K562 (cell line): ENCODE measurements at regions not wholly inside any gene's neighbourhood (a gene's known extent, or its start where the extent isn't known, plus 50 kb on each side); places are given as distances from the start of the nearest gene placed in this dataset.
A peak's percentile ranks its signal among the peaks of the same experiment; 100 is the strongest.

Source experiments
- ATAC-seq: fragments of 200-7000 bp; cut with Tn5 transposase; 3 replicates; pipeline ENCODE4 v1.9.1; 2020; ENCODE audit warnings: moderate library complexity
- BruUV-seq: library from RNA; stranded (reverse); fragments of 400-500 nt; replicated peaks from 2 replicates; lab custom pipeline; 2021; lab: Mats Ljungman, UMichigan
- CTCF ChIA-PET: fragments of 300-600 bp; formaldehyde crosslinking; extraction: SDS; loops from one replicate; lab custom pipeline; 2021; ENCODE audit warnings: low intra/inter-chr PET ratio; lab: Yijun Ruan, JAX
- POLR2A ChIA-PET: fragments of 300-600, 350-650 bp; sonication (Branson Sonifier 250); formaldehyde crosslinking; extraction: SDS; loops from one replicate; lab custom pipeline; 2021; ENCODE audit warnings: antibody characterized with exemption, inconsistent platforms; lab: Yijun Ruan, JAX
- DNase-seq, 4 experiments: peaks; one replicate each; pipeline versions ENCODE4 v3.0.0 to v3.0.0-alpha.2; 2011 to 2018; ENCODE audit warnings: low spot score in 3 of 4, mixed read lengths in 3 of 4; ENCODE audit errors: extremely low read depth in 1 of 4
- FAIRE-seq: peaks from 2 replicates; lab custom pipeline; 2011; peaks lifted over from hg19 to GRCh38; lab: Jason Lieb, UNC
- H2AFZ ChIP-seq: 2 replicates; pipeline ENCODE4 v1.6.0; 2011; ENCODE audit warnings: low read depth, low read length, control low read depth, inconsistent platforms
- H3K27ac ChIP-seq: fragments of 200-600 bp; 3 replicates; pipeline ENCODE4 v1.8.0; 2011; ENCODE audit warnings: low read depth, mild to moderate bottlenecking, control low read depth, inconsistent platforms, low read length, moderate library complexity, mixed read lengths; ENCODE audit errors: extremely low read depth
- H3K27me3 ChIP-seq, 2 experiments: fragments of 300-600 bp in 1 of 2; 2 replicates in 1 of 2; 3 replicates in 1 of 2; pipeline versions ENCODE4 v1.6.0 to v1.8.0; 2011; ENCODE audit warnings: inconsistent platforms in 2 of 2, low read length in 2 of 2, mild to moderate bottlenecking in 1 of 2, mixed read lengths in 1 of 2, moderate library complexity in 1 of 2; ENCODE audit not compliant: control insufficient read depth in 2 of 2, insufficient read depth in 2 of 2
- H3K36me3 ChIP-seq: fragments of 300-600 bp; 3 replicates; pipeline ENCODE4 v1.8.0; 2011; ENCODE audit warnings: mild to moderate bottlenecking, low read length, inconsistent platforms; ENCODE audit not compliant: control insufficient read depth, insufficient read depth
- H3K4me1 ChIP-seq, 2 experiments: fragments of 200-600 bp in 1 of 2; replicated peaks in 1 of 2; 2 replicates in 1 of 2; 3 replicates in 1 of 2; pipeline versions ENCODE4 v1.5.1 to v1.8.0; 2011; ENCODE audit warnings: inconsistent platforms in 2 of 2, low read length in 2 of 2, mild to moderate bottlenecking in 1 of 2, mixed read lengths in 1 of 2, moderate library complexity in 1 of 2; ENCODE audit not compliant: control insufficient read depth in 2 of 2, insufficient read depth in 2 of 2
- H3K4me2 ChIP-seq: 2 replicates; pipeline ENCODE4 v1.6.1; 2011; ENCODE audit warnings: low read length, control low read depth, inconsistent platforms, mixed read lengths; ENCODE audit not compliant: insufficient read depth
- H3K4me3 ChIP-seq: fragments of 200-600 bp; sonication (generic), shearing (Covaris generic); 2 replicates; pipeline ENCODE4 v1.5.1; 2016; ENCODE audit warnings: control low read depth, inconsistent platforms
- H3K79me2 ChIP-seq: fragments of 200-600 bp; 3 replicates; pipeline ENCODE4 v1.8.0; 2011; ENCODE audit warnings: low read length, inconsistent platforms; ENCODE audit not compliant: control insufficient read depth, insufficient read depth
- H3K9ac ChIP-seq, 2 experiments: 2 replicates each; pipeline versions ENCODE4 v1.6.0 to v1.6.1; 2011; ENCODE audit warnings: low read depth in 2 of 2, low read length in 2 of 2, control low read depth in 1 of 2, inconsistent platforms in 1 of 2, mild to moderate bottlenecking in 1 of 2, mixed read lengths in 1 of 2; ENCODE audit not compliant: insufficient read depth in 1 of 2
- H3K9me1 ChIP-seq: one replicate; pipeline ENCODE4 v1.6.0; 2011; ENCODE audit warnings: inconsistent platforms, mild to moderate bottlenecking, low read length, moderate library complexity; ENCODE audit not compliant: control insufficient read depth, insufficient read depth
- H3K9me3 ChIP-seq: replicated peaks from 2 replicates; pipeline ENCODE4 v1.5.1; 2011; ENCODE audit warnings: low read depth, low read length, inconsistent platforms; ENCODE audit not compliant: control insufficient read depth, insufficient read depth
- H4K20me1 ChIP-seq: replicated peaks from 2 replicates; pipeline ENCODE4 v1.6.1; 2011; ENCODE audit warnings: low read length, inconsistent platforms, mixed read lengths; ENCODE audit not compliant: control insufficient read depth, insufficient read depth
- BDP1 ChIP-seq: IDR thresholded peaks from 3 replicates; pipeline ENCODE4 v1.6.1; 2011; ENCODE audit not compliant: insufficient read length, insufficient read depth
- CHD2 ChIP-seq: IDR thresholded peaks from 2 replicates; pipeline ENCODE4 v1.6.1; 2011; ENCODE audit warnings: low read depth, low read length
- FOXP4 ChIP-seq: sonication (generic); formaldehyde crosslinking; IDR thresholded peaks from 2 replicates; pipeline ENCODE4 v1.8.0; 2022; ENCODE audit warnings: mild to moderate bottlenecking, missing genetic modification reagents, borderline replicate concordance
- HCFC1 ChIP-seq: IDR thresholded peaks from 2 replicates; pipeline ENCODE4 v1.6.1; 2012; ENCODE audit warnings: low read depth, low read length, improper control_type of control experiment
- MAFF ChIP-seq: IDR thresholded peaks from 2 replicates; pipeline ENCODE4 v1.6.1; 2012; ENCODE audit warnings: low read length, improper control_type of control experiment
- MAFG ChIP-seq: fragments of 450-650 bp; conservative IDR thresholded peaks from 2 replicates; pipeline ENCODE4 v1.6.1; 2016; ENCODE audit warnings: missing genetic modification characterization, missing compliant biosample characterization
- MAFK ChIP-seq: IDR thresholded peaks from 2 replicates; pipeline ENCODE4 v1.6.1; 2011; ENCODE audit warnings: low read length, improper control_type of control experiment
- MITF ChIP-seq: IDR thresholded peaks from 2 replicates; pipeline ENCODE4 v1.6.1; 2014; ENCODE audit warnings: antibody characterized with exemption
- NELFE ChIP-seq: IDR thresholded peaks from 2 replicates; pipeline ENCODE4 v1.6.1; 2011; ENCODE audit warnings: mild to moderate bottlenecking; ENCODE audit not compliant: insufficient read depth, insufficient read length
- ZNF146 ChIP-seq: IDR thresholded peaks from one replicate; pipeline ENCODE4 v1.6.1; 2018; ENCODE audit warnings: missing compliant biosample characterization; ENCODE audit not compliant: unreplicated experiment
- ZNF316 ChIP-seq: fragments of 450-650 bp; IDR thresholded peaks from 2 replicates; pipeline ENCODE4 v1.6.1; 2016
- ZNF639 ChIP-seq, 2 experiments: fragments of 200-800 bp in 1 of 2; sonication (Bioruptor generic) in 1 of 2; sonication (generic) in 1 of 2; formaldehyde crosslinking in 1 of 2; IDR thresholded peaks in 1 of 2; conservative IDR thresholded peaks in 1 of 2; 2 replicates each; pipeline versions ENCODE4 v1.5.0 to v1.6.1; 2016 to 2020; ENCODE audit warnings: missing compliant biosample characterization in 1 of 2, missing genetic modification characterization in 1 of 2, missing genetic modification reagents in 1 of 2
- ZNF717 ChIP-seq: fragments of 250-450 bp; sonication (Bioruptor Pico); IDR thresholded peaks from 2 replicates; pipeline ENCODE4 v1.5.0; 2021
- ZNF830 ChIP-seq: fragments of 250-450 bp; sonication (Bioruptor Pico); IDR thresholded peaks from 2 replicates; pipeline ENCODE4 v1.5.0; 2021; ENCODE audit warnings: mild to moderate bottlenecking
- WGBS: fragments of 100-300 bp; shearing (Covaris generic); methylation state at CpG from one replicate; pipeline ENCODE4 v1.1.6; 2016; ENCODE audit warnings: low coverage, mixed read lengths; ENCODE audit not compliant: insufficient coverage; ENCODE audit errors: missing lambda C conversion rate; 5-methylcytosine and 5-hydroxymethylcytosine counted together
- in situ Hi-C: fragments of 300-500 bp; cut with MboI; formaldehyde crosslinking; loops from 4 replicates; pipeline ENCODE4 v1.15.0; 2018; ENCODE audit warnings: inconsistent platforms, mixed read lengths
- intact Hi-C: fragments of 100-400 bp; cut with micrococcal nuclease; formaldehyde crosslinking; loops from 2 replicates; pipeline ENCODE4 v1.14.2; 2022

GRCh38 chr18:27423581-27423980 is 238.5 kb upstream of the CHST9 start:
- peak; percentile 71 for TF ChIP-seq MAFF
- TF ChIP-seq ZNF316: peak; percentile 72
- TF ChIP-seq MAFG (tag): peak; percentile 48
- peak; percentile 61 for TF ChIP-seq MAFK
- no peak for TF ChIP-seq BDP1
- TF ChIP-seq, all 486 proteins: peak for 4
- Histone ChIP-seq H3K79me2 (no peaks in the 10 kb centered on the region), H3K9me3 (0 out of 2 replicates have a peak, but pooled peaks cover 5% of the 10 kb centered on the region), H3K4me3 (no peak overlapping the region), H3K27me3 (no peaks in the 10 kb centered on the region), H3K9me1 (no peaks in the 10 kb centered on the region), H3K9ac (no peak overlapping the region), H3K4me2 (no peak overlapping the region), H4K20me1 (no peaks in the 10 kb centered on the region), H3K4me1 (no peaks in the 10 kb centered on the region), H2AFZ (no peak overlapping the region), H3K36me3 (no peaks in the 10 kb centered on the region), H3K27ac (no peak overlapping the region)
- WGBS: 0% methylated on average over 3 of the region's 3 CpGs
- ATAC-seq (no peak), FAIRE-seq (no peak), DNase-seq (no peak)
- in situ Hi-C loops (no loop called here), intact Hi-C loops (no loop called here)
- BruUV-seq: no TSS peak
- ChIA-PET POLR2A (no interaction called here), CTCF (no interaction called here)

- no peak overlapping the region for H2AFZ ChIP-seq
- no peaks in the 10 kb centered on the region for H4K20me1 ChIP-seq
- no peaks in the 10 kb centered on the region for H3K27me3 ChIP-seq
- in situ Hi-C loops: no loop called here
- no peaks in the 10 kb centered on the region for H3K79me2 ChIP-seq
- no peak overlapping the region for H3K27ac ChIP-seq
- H3K4me2 ChIP-seq: no peak overlapping the region
- no peak for FAIRE-seq
- H3K9ac ChIP-seq: no peak overlapping the region
- intact Hi-C loops: loop anchor here (10.0 kb wide), 1 partner anchor 85 kb away; no protein-coding TSS in a partner anchor
- no peaks in the 10 kb centered on the region for H3K4me1 ChIP-seq
- POLR2A ChIA-PET: no interaction called here
- DNase-seq: no peak
- no peak for ATAC-seq
- no peaks in the 10 kb centered on the region for H3K9me1 ChIP-seq
- 0% methylated on average over 2 of the region's 2 CpGs for WGBS
- no peaks in the 10 kb centered on the region for H3K36me3 ChIP-seq
- CTCF ChIA-PET: no interaction called here
- H3K4me3 ChIP-seq: no peak overlapping the region
- no TSS peak for BruUV-seq
- H3K9me3 ChIP-seq: 0 out of 2 replicates have a peak, but pooled peaks cover 3% of the 10 kb centered on the region
- TF ChIP-seq FOXP4 (CRISPR knock-in tag): no peak
- no peak for TF ChIP-seq ZNF830 (CRISPR knock-in tag)
- no peak for TF ChIP-seq CHD2
- no peak for TF ChIP-seq NELFE
- TF ChIP-seq HCFC1: no peak
- no peak for TF ChIP-seq ZNF717 (CRISPR knock-in tag)
- no peak for TF ChIP-seq MITF
- no peak for TF ChIP-seq ZNF639 (CRISPR knock-in tag; conservative IDR thresholded peaks at IDR 0.05 in 1 of 2, IDR thresholded peaks at IDR 0.05 in 1 of 2)
- TF ChIP-seq ZNF146 (CRISPR knock-in tag): no peak
Observed at GRCh38 chr18:27419646-27420045, 234.5 kb upstream of the CHST9 start.
